GM18511 (cell line): ENCODE measurements at regions not wholly inside any gene's neighbourhood (a gene's known extent, or its start where the extent isn't known, plus 50 kb on each side); places are given as distances from the start of the nearest gene placed in this dataset.

Experiments used
- ATAC-seq: cut with Tn5 transposase; IDR thresholded peaks from one replicate; pipeline ENCODE4 v1.9.1; 2021; ENCODE audit warnings: mild to moderate bottlenecking, moderate library complexity; ENCODE audit not compliant: unreplicated experiment

- ATAC-seq = no peak
Observed at GRCh38 chr20:61157301-61157700, 94.8 kb upstream of the CDH4 start.

GRCh38 chr20:61159957-61160686 is 91.9 kb upstream of the CDH4 start:
- no peak for ATAC-seq

DNA sequence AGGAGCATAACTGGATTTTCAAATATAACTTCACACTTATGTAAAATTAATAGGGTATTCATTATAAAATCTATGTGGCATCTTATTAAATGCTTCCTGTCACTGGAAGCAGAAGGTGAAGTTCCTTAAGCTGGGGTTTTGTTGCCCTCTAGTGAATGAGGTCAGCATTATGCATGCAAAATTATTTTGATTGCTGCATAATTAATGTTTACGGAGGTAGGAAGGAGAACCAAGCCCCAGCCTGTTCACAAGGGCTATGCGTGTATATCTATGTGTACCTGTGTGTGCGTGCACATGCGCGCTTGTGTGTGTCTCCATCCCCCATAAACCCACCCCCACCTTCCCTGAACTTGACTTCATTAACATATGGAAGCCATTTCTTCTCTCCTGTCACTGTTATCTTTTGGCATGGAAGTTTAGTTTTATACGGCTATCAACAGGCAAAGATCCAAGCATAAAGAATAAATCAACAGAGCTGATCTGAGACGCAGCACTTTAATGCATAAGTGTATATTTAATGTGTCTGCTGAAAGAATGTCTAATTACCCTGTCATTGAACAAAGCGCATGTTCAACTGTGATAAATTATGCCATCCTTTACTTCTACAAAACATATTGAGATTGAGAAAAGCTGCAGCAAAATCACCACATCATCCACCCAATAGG is 90.2 kb upstream of the CDH4 start:
- ATAC-seq = no peak

- ATAC-seq = no peak
Observed at GRCh38 chr20:61162451-61162850, 89.6 kb upstream of the CDH4 start.

DNA sequence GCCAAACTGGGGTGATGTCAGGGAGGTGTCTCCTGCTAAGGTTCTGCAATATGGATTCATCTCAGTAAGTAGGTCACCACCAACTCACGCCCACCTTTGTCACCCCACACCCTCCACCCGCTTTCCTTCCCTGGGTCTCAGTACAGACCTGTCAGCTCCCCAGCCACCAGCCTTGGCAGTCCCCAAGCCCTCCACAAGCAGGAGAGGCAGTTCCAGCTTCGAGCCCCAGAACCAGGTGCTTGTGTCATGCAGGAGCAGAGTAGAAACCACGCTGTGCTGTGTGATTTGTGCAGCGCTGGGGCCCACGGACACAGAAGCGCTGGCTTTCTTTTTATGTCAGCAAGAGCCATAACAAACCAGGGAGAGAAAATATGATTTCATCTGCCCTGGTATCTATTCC is 89.0 kb upstream of the CDH4 start:
- no peak for ATAC-seq

GRCh38 chr20:61166324-61166723 is 85.7 kb upstream of the CDH4 start:
- ATAC-seq = no peak

DNA sequence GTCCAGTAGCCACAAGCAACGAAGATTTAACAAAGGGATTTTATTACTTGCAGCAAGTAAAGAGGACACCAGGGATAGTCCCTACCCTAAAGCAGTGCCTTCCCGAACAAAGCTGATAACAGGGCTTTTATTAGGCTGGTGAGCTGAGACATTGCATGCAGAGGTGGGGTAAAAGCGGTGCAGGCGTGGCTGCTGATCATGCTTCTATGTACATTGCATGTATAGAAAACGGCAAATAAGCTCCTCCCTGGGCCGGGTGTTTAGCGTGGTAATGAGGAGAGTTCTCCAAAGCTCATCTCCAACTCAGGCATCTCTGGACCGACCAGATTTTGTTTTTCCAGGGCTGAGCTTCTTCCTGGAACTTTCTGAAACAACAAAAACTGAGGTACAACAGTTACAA is 83.5 kb upstream of the CDH4 start:
- no peak for ATAC-seq

DNA sequence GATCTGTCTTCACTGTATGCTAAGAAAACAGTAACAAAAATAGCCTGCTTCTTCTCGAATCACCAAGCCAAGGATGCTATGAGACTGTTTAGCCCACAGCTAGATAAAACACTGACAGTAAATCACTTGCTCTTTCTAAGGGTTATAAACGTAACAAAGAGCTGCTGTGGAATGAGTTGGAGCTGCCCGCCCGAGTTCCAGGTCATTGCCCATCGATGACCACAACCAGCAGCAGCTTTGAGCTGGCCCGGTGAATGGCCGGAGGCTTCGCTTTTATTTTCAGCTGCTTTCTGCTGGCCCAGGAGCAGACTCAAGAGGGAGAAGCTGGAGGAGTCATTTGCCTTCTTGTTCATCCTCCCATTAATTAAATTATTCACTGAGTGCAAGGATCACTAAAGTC is 82.2 kb upstream of the CDH4 start:
- ATAC-seq = no peak

DNA sequence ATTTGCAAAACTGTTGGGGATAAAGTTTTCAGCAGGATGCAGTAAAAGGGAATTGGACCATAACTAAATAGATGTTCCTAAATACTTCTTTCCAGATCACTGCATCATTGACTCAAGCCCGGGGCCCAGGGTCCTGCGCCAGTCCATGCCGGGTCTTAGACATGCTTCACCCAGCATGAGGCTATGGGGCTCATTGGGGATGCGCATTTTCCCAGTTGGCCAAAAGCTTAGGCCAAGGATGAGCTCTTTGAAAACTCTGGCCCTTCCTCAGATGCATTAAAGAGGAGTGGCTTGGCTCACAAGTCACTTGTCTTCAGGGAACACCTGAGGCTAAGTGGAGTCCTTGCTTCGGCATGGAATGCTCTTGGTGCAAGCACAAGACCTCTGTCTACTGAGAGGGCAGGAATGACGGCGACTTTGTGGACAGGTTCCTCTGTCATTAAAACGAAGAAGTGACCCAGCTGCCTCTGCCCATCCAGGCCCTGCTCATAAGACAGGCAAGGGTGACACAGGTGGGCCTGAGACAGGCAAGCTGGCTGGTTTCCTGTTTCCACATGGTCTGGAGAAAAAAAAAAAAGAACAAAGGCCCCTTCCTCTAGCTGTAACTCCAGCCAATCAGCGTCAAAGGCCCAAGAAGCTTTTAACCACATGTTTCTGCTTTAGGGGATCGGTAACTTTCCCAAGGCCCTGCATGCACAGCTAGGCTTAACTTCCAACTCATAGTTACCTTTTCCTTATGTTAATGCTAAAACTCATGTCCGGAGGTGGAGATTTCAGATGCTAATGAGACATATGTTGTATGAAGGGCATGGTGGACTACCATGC is 81.4 kb upstream of the CDH4 start:
- no peak for ATAC-seq

- no peak for ATAC-seq
Observed at GRCh38 chr20:61173267-61173666, 78.8 kb upstream of the CDH4 start.

DNA sequence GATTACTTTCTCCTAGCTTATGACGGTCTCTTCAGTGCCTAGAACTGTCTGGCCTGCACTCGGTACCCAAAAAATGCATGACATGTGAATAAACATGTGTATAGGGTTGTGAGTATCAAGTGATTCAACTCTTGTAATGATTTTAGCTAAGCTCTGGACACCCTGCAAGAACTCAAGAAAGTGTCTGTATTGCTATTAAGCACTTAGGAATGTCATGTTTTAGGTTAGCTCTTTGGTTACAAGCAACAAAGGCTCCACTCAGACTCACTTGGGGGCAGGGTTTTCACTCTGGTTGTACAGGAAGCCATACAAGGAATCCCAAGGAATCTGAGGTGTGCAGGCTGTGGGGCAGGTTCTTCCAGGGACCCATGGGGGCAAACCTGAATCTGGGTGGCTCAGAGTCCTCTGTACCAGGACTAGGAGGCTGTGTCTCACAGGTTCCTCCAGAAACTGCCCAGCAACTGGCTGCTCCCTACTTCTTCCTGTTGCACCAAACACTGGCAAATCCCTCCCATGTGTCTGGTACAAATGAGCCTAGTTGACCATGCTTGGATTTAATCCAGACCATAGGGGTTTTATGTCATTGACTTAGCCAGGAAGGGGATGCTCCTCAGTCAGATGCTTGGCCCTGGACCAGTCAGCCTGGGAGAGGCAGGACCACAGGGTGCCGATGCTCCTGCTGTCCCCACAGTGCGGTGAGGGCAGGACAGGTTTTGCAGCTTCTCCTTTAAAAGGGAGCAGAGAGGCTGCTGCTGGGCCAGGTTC is 77.9 kb upstream of the CDH4 start:
- ATAC-seq = no peak

- ATAC-seq = no peak
Observed at GRCh38 chr20:61176874-61177273, 75.2 kb upstream of the CDH4 start.

DNA sequence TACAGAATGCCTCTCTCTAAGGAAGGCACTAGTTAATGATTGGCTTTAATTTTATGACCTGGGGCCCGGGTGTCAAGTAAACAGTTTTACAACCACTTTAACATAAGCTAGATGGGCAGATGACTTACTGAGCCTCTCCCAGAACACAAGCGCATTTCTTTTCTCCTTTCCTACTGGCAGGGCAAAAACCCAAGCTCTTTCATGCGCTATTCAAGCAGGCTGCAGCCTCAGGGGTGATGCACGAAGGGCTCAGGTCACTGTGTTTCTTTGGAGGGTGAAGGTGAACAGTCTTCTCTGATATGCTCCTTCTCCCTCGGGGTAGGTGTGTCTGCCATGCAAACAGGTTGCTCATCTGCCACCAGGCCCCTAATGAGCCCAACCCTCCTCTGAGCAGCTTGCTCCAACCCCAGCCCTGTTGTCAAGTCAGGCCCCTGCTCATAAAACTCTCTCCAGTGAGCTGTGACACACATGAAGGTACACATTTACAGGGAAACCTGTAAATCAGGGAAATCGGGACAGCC is 73.5 kb upstream of the CDH4 start:
- no peak for ATAC-seq

- ATAC-seq = no peak
Observed at GRCh38 chr20:61184194-61184593, 67.9 kb upstream of the CDH4 start.

DNA sequence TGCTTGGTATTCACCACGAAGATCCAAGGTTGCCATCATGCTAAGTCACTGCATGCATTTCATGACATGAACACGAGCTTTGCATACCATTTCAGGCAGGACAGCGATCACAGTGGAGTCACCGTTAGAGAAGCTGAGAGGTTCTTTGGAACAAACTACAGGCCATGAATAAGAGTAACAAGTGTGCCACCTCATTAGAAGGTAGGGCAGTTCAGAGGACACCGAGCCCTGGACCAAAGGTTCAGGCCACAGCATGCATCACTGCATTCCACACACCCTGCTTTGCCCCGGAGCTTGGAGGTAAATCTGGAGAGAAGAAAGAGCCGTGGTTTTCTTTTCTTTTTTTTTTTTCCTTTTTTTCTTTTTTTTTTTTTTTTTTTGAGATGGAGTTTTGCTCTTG is 66.9 kb upstream of the CDH4 start:
- ATAC-seq = no peak

- no peak for ATAC-seq
Observed at GRCh38 chr20:61185841-61186601, 66.0 kb upstream of the CDH4 start.

GRCh38 chr20:61186771-61187472 is 65.1 kb upstream of the CDH4 start:
- no peak for ATAC-seq

DNA sequence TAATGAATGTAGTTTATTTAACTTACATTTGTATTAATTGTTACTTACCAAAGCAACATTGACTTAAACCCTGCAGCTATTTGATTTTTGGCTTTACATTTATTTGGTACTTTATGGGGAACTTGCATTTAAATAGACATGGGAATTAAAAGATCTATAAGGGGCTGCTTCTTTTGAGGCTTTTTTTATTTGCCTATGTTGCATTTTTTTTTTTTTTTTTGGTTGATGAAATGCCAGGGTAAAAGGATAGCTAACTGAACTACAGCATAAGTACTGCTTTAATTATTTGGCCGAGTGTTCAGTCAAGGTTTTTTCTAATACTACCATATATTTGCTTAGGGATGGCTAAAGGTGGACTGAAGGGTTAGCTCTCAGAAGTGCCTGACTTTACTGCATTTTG is 62.5 kb upstream of the CDH4 start:
- ATAC-seq = no peak

DNA sequence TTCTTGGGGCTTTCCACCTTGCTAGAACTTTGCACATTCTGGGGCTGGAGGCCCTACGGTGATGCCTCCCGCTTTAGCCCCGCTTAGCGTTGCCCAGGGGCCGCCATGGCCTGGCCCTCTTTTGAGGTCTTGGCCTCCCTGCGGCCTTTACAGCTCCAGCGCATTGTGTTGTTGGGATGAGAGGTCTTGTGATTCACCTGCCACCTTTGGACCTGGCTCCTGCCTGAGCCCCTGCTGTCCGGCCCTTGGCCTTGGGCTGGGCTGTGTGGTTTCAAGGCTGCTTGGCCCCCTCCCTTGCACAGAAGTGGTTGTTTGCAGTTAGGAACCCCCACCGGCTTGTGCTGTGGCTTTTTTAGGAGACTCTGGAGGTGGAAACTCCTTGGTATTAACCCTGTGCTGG is 61.0 kb upstream of the CDH4 start:
- ATAC-seq = no peak
